ENCODE measurements at regions not wholly inside any gene's neighbourhood (a gene's known extent, or its start where the extent isn't known, plus 50 kb on each side); places are given as distances from the start of the nearest gene placed in this dataset.

- no peak for TF ChIP-seq TAF1 (conservative IDR thresholded peaks at IDR 0.05)
- TF ChIP-seq CTCF (IDR thresholded peaks at IDR 0.05; ENCODE audit: low read depth, low read length, missing input control), result no peak
- no peak for TF ChIP-seq EGR1 (IDR thresholded peaks at IDR 0.05; ENCODE audit: low read depth in 2 of 2)
- TF ChIP-seq GABPA (IDR thresholded peaks at IDR 0.05 in 1 of 2, conservative IDR thresholded peaks at IDR 0.05 in 1 of 2), result no peak
- TF ChIP-seq REST (IDR thresholded peaks at IDR 0.05), result no peak
- no peak for TF ChIP-seq RAD21 (IDR thresholded peaks at IDR 0.05)
These were observed 199.5 kb downstream of the NXNL2 start for GRCh38 chr9:88734527-88734926.

Data from liver (tissue), 3 donors.